ENCODE measurements at regions not wholly inside any gene's neighbourhood (a gene's known extent, or its start where the extent isn't known, plus 50 kb on each side); places are given as distances from the start of the nearest gene placed in this dataset.

DNA sequence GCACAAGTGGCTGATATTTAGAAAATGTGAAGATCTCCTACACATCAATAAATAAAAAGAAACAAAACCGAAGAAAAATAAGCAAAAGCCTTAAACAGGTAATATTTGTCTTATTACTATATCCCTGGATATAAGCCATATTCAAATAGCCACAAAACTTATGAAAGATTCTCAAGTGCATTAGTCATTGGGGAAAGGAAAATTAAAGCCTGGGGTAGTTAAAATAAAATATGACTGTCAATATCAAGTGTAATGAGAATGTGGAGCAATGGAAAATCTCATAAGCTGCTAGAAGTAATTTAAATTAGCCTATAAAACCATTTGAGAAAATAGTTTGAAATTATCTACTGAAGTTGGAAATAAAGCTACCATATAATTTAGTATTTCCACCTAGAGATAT is 399.9 kb downstream of the GASK1B start:
- TF ChIP-seq, protein P1, sequence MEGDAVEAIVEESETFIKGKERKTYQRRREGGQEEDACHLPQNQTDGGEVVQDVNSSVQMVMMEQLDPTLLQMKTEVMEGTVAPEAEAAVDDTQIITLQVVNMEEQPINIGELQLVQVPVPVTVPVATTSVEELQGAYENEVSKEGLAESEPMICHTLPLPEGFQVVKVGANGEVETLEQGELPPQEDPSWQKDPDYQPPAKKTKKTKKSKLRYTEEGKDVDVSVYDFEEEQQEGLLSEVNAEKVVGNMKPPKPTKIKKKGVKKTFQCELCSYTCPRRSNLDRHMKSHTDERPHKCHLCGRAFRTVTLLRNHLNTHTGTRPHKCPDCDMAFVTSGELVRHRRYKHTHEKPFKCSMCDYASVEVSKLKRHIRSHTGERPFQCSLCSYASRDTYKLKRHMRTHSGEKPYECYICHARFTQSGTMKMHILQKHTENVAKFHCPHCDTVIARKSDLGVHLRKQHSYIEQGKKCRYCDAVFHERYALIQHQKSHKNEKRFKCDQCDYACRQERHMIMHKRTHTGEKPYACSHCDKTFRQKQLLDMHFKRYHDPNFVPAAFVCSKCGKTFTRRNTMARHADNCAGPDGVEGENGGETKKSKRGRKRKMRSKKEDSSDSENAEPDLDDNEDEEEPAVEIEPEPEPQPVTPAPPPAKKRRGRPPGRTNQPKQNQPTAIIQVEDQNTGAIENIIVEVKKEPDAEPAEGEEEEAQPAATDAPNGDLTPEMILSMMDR (IDR thresholded peaks at IDR 0.05) = no peak
- TF ChIP-seq POLR2A (IDR thresholded peaks at IDR 0.05) = no peak
